ENCODE measurements at regions not wholly inside any gene's neighbourhood (a gene's known extent, or its start where the extent isn't known, plus 50 kb on each side); places are given as distances from the start of the nearest gene placed in this dataset.

- DNase-seq (ENCODE audit: low spot score): no peak
These were observed 253.9 kb downstream of the SEC14L1 start for GRCh38 chr17:77394540-77395295.

- no peak for DNase-seq (ENCODE audit: low spot score)
These were observed 254.8 kb downstream of the SEC14L1 start for GRCh38 chr17:77395501-77396048.

- no peak for DNase-seq (ENCODE audit: low spot score)
These were observed 255.8 kb downstream of the SEC14L1 start for GRCh38 chr17:77396610-77397009.

- DNase-seq (ENCODE audit: low spot score): no peak
These were observed 257.5 kb downstream of the SEC14L1 start for GRCh38 chr17:77398274-77398673.

- DNase-seq (ENCODE audit: low spot score): no peak
These were observed 258.7 kb downstream of the SEC14L1 start for GRCh38 chr17:77399319-77399957.

- DNase-seq (ENCODE audit: low spot score): no peak
These were observed 259.7 kb downstream of the SEC14L1 start for GRCh38 chr17:77400445-77400870.

GRCh38 chr17:77402159-77402731 lies 261.5 kb downstream of the SEC14L1 start:
- no peak for DNase-seq (ENCODE audit: low spot score)

GRCh38 chr17:77403854-77404253 lies 263.1 kb downstream of the SEC14L1 start:
- DNase-seq (ENCODE audit: low spot score): no peak

- no peak for DNase-seq (ENCODE audit: low spot score)
These were observed 264.2 kb downstream of the SEC14L1 start for GRCh38 chr17:77404812-77405581.

- no peak for DNase-seq (ENCODE audit: low spot score)
These were observed 265.3 kb downstream of the SEC14L1 start for GRCh38 chr17:77405867-77406732.

GRCh38 chr17:77407321-77408277 lies 266.8 kb downstream of the SEC14L1 start:
- no peak for DNase-seq (ENCODE audit: low spot score)

GRCh38 chr17:77408284-77408683 lies 267.5 kb downstream of the SEC14L1 start:
- no peak for DNase-seq (ENCODE audit: low spot score)

- peak; percentile 24 for DNase-seq (ENCODE audit: low spot score)
These were observed 268.8 kb downstream of the SEC14L1 start for GRCh38 chr17:77409282-77410161.

GRCh38 chr17:77410470-77410869 lies 269.7 kb downstream of the SEC14L1 start:
- DNase-seq (ENCODE audit: low spot score): no peak

- no peak for DNase-seq (ENCODE audit: low spot score)
These were observed 274.1 kb downstream of the SEC14L1 start for GRCh38 chr17:77414811-77415400.

- DNase-seq (ENCODE audit: low spot score): no peak
These were observed 275.4 kb downstream of the SEC14L1 start for GRCh38 chr17:77416105-77416713.

- DNase-seq (ENCODE audit: low spot score): no peak
These were observed 276.8 kb downstream of the SEC14L1 start for GRCh38 chr17:77417575-77417974.

- no peak for DNase-seq (ENCODE audit: low spot score)
These were observed 277.8 kb downstream of the SEC14L1 start for GRCh38 chr17:77418609-77419008.
